K562 (cell line): ENCODE measurements at regions not wholly inside any gene's neighbourhood (a gene's known extent, or its start where the extent isn't known, plus 50 kb on each side); places are given as distances from the start of the nearest gene placed in this dataset.

ENCODE experiments used
- ATAC-seq: fragments of 200-7000 bp; cut with Tn5 transposase; 3 replicates; pipeline ENCODE4 v1.9.1; 2020; ENCODE audit warnings: moderate library complexity
- BruUV-seq: library from RNA; stranded (reverse); fragments of 400-500 nt; replicated peaks from 2 replicates; lab custom pipeline; 2021; lab: Mats Ljungman, UMichigan
- CTCF ChIA-PET: fragments of 300-600 bp; formaldehyde crosslinking; extraction: SDS; loops from one replicate; lab custom pipeline; 2021; ENCODE audit warnings: low intra/inter-chr PET ratio; lab: Yijun Ruan, JAX
- POLR2A ChIA-PET: fragments of 300-600, 350-650 bp; sonication (Branson Sonifier 250); formaldehyde crosslinking; extraction: SDS; loops from one replicate; lab custom pipeline; 2021; ENCODE audit warnings: antibody characterized with exemption, inconsistent platforms; lab: Yijun Ruan, JAX
- DNase-seq, 4 experiments: peaks; one replicate each; pipeline versions ENCODE4 v3.0.0 to v3.0.0-alpha.2; 2011 to 2018; ENCODE audit warnings: low spot score in 3 of 4, mixed read lengths in 3 of 4; ENCODE audit errors: extremely low read depth in 1 of 4
- FAIRE-seq: peaks from 2 replicates; lab custom pipeline; 2011; peaks lifted over from hg19 to GRCh38; lab: Jason Lieb, UNC
- H2AFZ ChIP-seq: 2 replicates; pipeline ENCODE4 v1.6.0; 2011; ENCODE audit warnings: low read depth, low read length, control low read depth, inconsistent platforms
- H3K27ac ChIP-seq: fragments of 200-600 bp; 3 replicates; pipeline ENCODE4 v1.8.0; 2011; ENCODE audit warnings: low read depth, mild to moderate bottlenecking, control low read depth, inconsistent platforms, low read length, moderate library complexity, mixed read lengths; ENCODE audit errors: extremely low read depth
- H3K27me3 ChIP-seq, 2 experiments: fragments of 300-600 bp in 1 of 2; 2 replicates in 1 of 2; 3 replicates in 1 of 2; pipeline versions ENCODE4 v1.6.0 to v1.8.0; 2011; ENCODE audit warnings: inconsistent platforms in 2 of 2, low read length in 2 of 2, mild to moderate bottlenecking in 1 of 2, mixed read lengths in 1 of 2, moderate library complexity in 1 of 2; ENCODE audit not compliant: control insufficient read depth in 2 of 2, insufficient read depth in 2 of 2
- H3K36me3 ChIP-seq: fragments of 300-600 bp; 3 replicates; pipeline ENCODE4 v1.8.0; 2011; ENCODE audit warnings: mild to moderate bottlenecking, low read length, inconsistent platforms; ENCODE audit not compliant: control insufficient read depth, insufficient read depth
- H3K4me1 ChIP-seq, 2 experiments: fragments of 200-600 bp in 1 of 2; replicated peaks in 1 of 2; 2 replicates in 1 of 2; 3 replicates in 1 of 2; pipeline versions ENCODE4 v1.5.1 to v1.8.0; 2011; ENCODE audit warnings: inconsistent platforms in 2 of 2, low read length in 2 of 2, mild to moderate bottlenecking in 1 of 2, mixed read lengths in 1 of 2, moderate library complexity in 1 of 2; ENCODE audit not compliant: control insufficient read depth in 2 of 2, insufficient read depth in 2 of 2
- H3K4me2 ChIP-seq: 2 replicates; pipeline ENCODE4 v1.6.1; 2011; ENCODE audit warnings: low read length, control low read depth, inconsistent platforms, mixed read lengths; ENCODE audit not compliant: insufficient read depth
- H3K4me3 ChIP-seq: fragments of 200-600 bp; sonication (generic), shearing (Covaris generic); 2 replicates; pipeline ENCODE4 v1.5.1; 2016; ENCODE audit warnings: control low read depth, inconsistent platforms
- H3K79me2 ChIP-seq: fragments of 200-600 bp; 3 replicates; pipeline ENCODE4 v1.8.0; 2011; ENCODE audit warnings: low read length, inconsistent platforms; ENCODE audit not compliant: control insufficient read depth, insufficient read depth
- H3K9ac ChIP-seq, 2 experiments: 2 replicates each; pipeline versions ENCODE4 v1.6.0 to v1.6.1; 2011; ENCODE audit warnings: low read depth in 2 of 2, low read length in 2 of 2, control low read depth in 1 of 2, inconsistent platforms in 1 of 2, mild to moderate bottlenecking in 1 of 2, mixed read lengths in 1 of 2; ENCODE audit not compliant: insufficient read depth in 1 of 2
- H3K9me1 ChIP-seq: one replicate; pipeline ENCODE4 v1.6.0; 2011; ENCODE audit warnings: inconsistent platforms, mild to moderate bottlenecking, low read length, moderate library complexity; ENCODE audit not compliant: control insufficient read depth, insufficient read depth
- H3K9me3 ChIP-seq: replicated peaks from 2 replicates; pipeline ENCODE4 v1.5.1; 2011; ENCODE audit warnings: low read depth, low read length, inconsistent platforms; ENCODE audit not compliant: control insufficient read depth, insufficient read depth
- H4K20me1 ChIP-seq: replicated peaks from 2 replicates; pipeline ENCODE4 v1.6.1; 2011; ENCODE audit warnings: low read length, inconsistent platforms, mixed read lengths; ENCODE audit not compliant: control insufficient read depth, insufficient read depth
- ESRRB ChIP-seq: fragments of 250-450 bp; sonication (Bioruptor Pico); IDR thresholded peaks from 2 replicates; pipeline ENCODE4 v1.5.0; 2020; ENCODE audit warnings: mild to moderate bottlenecking, moderate library complexity, borderline replicate concordance
- NR3C1 ChIP-seq: sonication (generic); formaldehyde crosslinking; IDR thresholded peaks from 2 replicates; pipeline ENCODE4 v1.8.1; 2022; ENCODE audit warnings: missing genetic modification reagents
- PBX2 ChIP-seq, 2 experiments: IDR thresholded peaks in 1 of 2; conservative IDR thresholded peaks in 1 of 2; 2 replicates each; pipeline ENCODE4 v1.6.1; 2016; ENCODE audit warnings: low read depth in 2 of 2, mild to moderate bottlenecking in 1 of 2, missing compliant biosample characterization in 1 of 2, missing genetic modification characterization in 1 of 2, moderate library complexity in 1 of 2
- POLR3A ChIP-seq: IDR thresholded peaks from 2 replicates; pipeline ENCODE4 v1.6.1; 2011; ENCODE audit warnings: borderline replicate concordance, mild to moderate bottlenecking, moderate library complexity; ENCODE audit not compliant: insufficient read length, insufficient read depth; ENCODE audit errors: extremely low read depth
- SRSF1 ChIP-seq: fragments of 200-400 bp; formaldehyde crosslinking; IDR thresholded peaks from 2 replicates; pipeline ENCODE4 v1.6.1; 2017; ENCODE audit warnings: mild to moderate bottlenecking, low read depth, low read length, moderate library complexity
- STAT5A ChIP-seq: IDR thresholded peaks from 2 replicates; pipeline ENCODE4 v1.6.1; 2012; ENCODE audit warnings: low read length, inconsistent platforms, borderline replicate concordance
- WGBS: fragments of 100-300 bp; shearing (Covaris generic); methylation state at CpG from one replicate; pipeline ENCODE4 v1.1.6; 2016; ENCODE audit warnings: low coverage, mixed read lengths; ENCODE audit not compliant: insufficient coverage; ENCODE audit errors: missing lambda C conversion rate; 5-methylcytosine and 5-hydroxymethylcytosine counted together
- in situ Hi-C: fragments of 300-500 bp; cut with MboI; formaldehyde crosslinking; loops from 4 replicates; pipeline ENCODE4 v1.15.0; 2018; ENCODE audit warnings: inconsistent platforms, mixed read lengths
- intact Hi-C: fragments of 100-400 bp; cut with micrococcal nuclease; formaldehyde crosslinking; loops from 2 replicates; pipeline ENCODE4 v1.14.2; 2022
- TF ChIP-seq, protein P1 (sequence below): fragments of 200-800 bp; sonication (Bioruptor generic); IDR thresholded peaks from 2 replicates; pipeline ENCODE4 v1.6.1; 2017; ENCODE audit warnings: missing genetic modification characterization, missing compliant biosample characterization
- TF ChIP-seq, protein P2 (sequence below): sonication (generic); formaldehyde crosslinking; IDR thresholded peaks from 2 replicates; pipeline ENCODE4 v1.5.0; 2020; ENCODE audit warnings: missing genetic modification reagents
- TF ChIP-seq, protein P3 (sequence below): conservative IDR thresholded peaks from 2 replicates; pipeline ENCODE4 v1.6.1; 2011; ENCODE audit warnings: low read depth, mild to moderate bottlenecking, low read length; ENCODE audit not compliant: control insufficient read depth

GRCh38 chr19:28495046-28495445 lies 717.9 kb downstream of the UQCRFS1 start (continued):
- TF ChIP-seq, protein P1, sequence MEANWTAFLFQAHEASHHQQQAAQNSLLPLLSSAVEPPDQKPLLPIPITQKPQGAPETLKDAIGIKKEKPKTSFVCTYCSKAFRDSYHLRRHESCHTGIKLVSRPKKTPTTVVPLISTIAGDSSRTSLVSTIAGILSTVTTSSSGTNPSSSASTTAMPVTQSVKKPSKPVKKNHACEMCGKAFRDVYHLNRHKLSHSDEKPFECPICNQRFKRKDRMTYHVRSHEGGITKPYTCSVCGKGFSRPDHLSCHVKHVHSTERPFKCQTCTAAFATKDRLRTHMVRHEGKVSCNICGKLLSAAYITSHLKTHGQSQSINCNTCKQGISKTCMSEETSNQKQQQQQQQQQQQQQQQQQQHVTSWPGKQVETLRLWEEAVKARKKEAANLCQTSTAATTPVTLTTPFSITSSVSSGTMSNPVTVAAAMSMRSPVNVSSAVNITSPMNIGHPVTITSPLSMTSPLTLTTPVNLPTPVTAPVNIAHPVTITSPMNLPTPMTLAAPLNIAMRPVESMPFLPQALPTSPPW (CRISPR knock-in tag), result peak; percentile 32; the same call in 1 of the 2 replicates
- TF ChIP-seq, protein P2, sequence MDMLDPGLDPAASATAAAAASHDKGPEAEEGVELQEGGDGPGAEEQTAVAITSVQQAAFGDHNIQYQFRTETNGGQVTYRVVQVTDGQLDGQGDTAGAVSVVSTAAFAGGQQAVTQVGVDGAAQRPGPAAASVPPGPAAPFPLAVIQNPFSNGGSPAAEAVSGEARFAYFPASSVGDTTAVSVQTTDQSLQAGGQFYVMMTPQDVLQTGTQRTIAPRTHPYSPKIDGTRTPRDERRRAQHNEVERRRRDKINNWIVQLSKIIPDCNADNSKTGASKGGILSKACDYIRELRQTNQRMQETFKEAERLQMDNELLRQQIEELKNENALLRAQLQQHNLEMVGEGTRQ, result peak; percentile 8; the same call in 1 of the 2 replicates
- TF ChIP-seq, all 486 proteins: peak for 5

- H3K4me2 ChIP-seq, result no peak overlapping the region
- H3K27me3 ChIP-seq, result no peaks in the 10 kb centered on the region
- CTCF ChIA-PET, result no interaction called here
- FAIRE-seq (no peak), ATAC-seq (peak; percentile 24; the same call in 1 of the 3 replicates), DNase-seq (peak in 1 of 4 experiments; percentile 48)
- H3K36me3 ChIP-seq, result peaks cover 61% of the 10 kb centered on the region
- intact Hi-C loops, result no loop called here
- no peak overlapping the region for H2AFZ ChIP-seq
- WGBS, result 23% methylated on average over 7 of the region's 7 CpGs
- no peaks in the 10 kb centered on the region for H3K9me3 ChIP-seq
- no peak overlapping the region; the same call in 2 of the 3 replicates for H3K27ac ChIP-seq
- peaks cover 91% of the 10 kb centered on the region for H3K79me2 ChIP-seq
- H3K4me1 ChIP-seq, result peaks cover 4 to 38% of the 10 kb centered on the region in 2 experiments; a peak in 4 of 5 replicates
- peaks cover 73% of the 10 kb centered on the region for H4K20me1 ChIP-seq
- peaks cover 6% of the 10 kb centered on the region for H3K9me1 ChIP-seq
- no peak overlapping the region; a peak in 1 of 4 replicates for H3K9ac ChIP-seq
- no TSS peak for BruUV-seq
- POLR2A ChIA-PET, result interaction anchor here (0.7 to 0.8 kb wide), 2 partner anchors 14 to 26 kb away, joined by 3 read pairs; no protein-coding TSS in a partner anchor
- in situ Hi-C loops, result no loop called here
- no peak overlapping the region for H3K4me3 ChIP-seq
- TF ChIP-seq PBX2 (CRISPR knock-in tag; IDR thresholded peaks at IDR 0.05; ENCODE audit: low read depth) (no peak), PBX2 (tag; conservative IDR thresholded peaks at IDR 0.05; ENCODE audit: low read depth) (0 out of 2 replicates have a peak, but pooled peaks have one; percentile 14), STAT5A (no peak), POLR3A (no peak), ESRRB (no peak), NR3C1 (CRISPR knock-in tag) (no peak), SRSF1 (no peak)
- TF ChIP-seq, protein P3, sequence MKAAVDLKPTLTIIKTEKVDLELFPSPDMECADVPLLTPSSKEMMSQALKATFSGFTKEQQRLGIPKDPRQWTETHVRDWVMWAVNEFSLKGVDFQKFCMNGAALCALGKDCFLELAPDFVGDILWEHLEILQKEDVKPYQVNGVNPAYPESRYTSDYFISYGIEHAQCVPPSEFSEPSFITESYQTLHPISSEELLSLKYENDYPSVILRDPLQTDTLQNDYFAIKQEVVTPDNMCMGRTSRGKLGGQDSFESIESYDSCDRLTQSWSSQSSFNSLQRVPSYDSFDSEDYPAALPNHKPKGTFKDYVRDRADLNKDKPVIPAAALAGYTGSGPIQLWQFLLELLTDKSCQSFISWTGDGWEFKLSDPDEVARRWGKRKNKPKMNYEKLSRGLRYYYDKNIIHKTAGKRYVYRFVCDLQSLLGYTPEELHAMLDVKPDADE, result no peak
These were observed 718.5 kb downstream of the UQCRFS1 start for GRCh38 chr19:28494461-28494860.
